SK-N-SH (cell line): ENCODE measurements at regions not wholly inside any gene's neighbourhood (a gene's known extent, or its start where the extent isn't known, plus 50 kb on each side); places are given as distances from the start of the nearest gene placed in this dataset.

Experiments used
- CHD2 ChIP-seq: fragments of 150-350 bp; IDR thresholded peaks from 2 replicates; pipeline ENCODE4 v1.6.1; 2018; ENCODE audit warnings: low read length; ENCODE audit not compliant: partially characterized antibody
- CTCF ChIP-seq: fragments of 200-600 bp; sonication (generic); IDR thresholded peaks from 2 replicates; pipeline ENCODE4 v1.6.1; 2017; ENCODE audit warnings: antibody characterized with exemption, mild to moderate bottlenecking, moderate library complexity
- EZH2phosphoT487 ChIP-seq: fragments of 200-600 bp; sonication (generic); IDR thresholded peaks from 2 replicates; pipeline ENCODE4 v1.6.1; 2017; ENCODE audit warnings: low read depth, mixed run types, mild to moderate bottlenecking, antibody characterized with exemption, moderate library complexity, borderline replicate concordance
- FOXM1 ChIP-seq: IDR thresholded peaks from 2 replicates; pipeline ENCODE4 v1.4.0; 2012; ENCODE audit warnings: low read depth, mild to moderate bottlenecking
- JUND ChIP-seq: IDR thresholded peaks from 2 replicates; pipeline ENCODE4 v1.4.0; 2012
- MAX ChIP-seq: IDR thresholded peaks from 2 replicates; pipeline ENCODE4 v1.4.0; 2012; ENCODE audit warnings: low read depth
- MXI1 ChIP-seq: IDR thresholded peaks from 2 replicates; pipeline ENCODE4 v1.6.1; 2012; ENCODE audit warnings: mild to moderate bottlenecking, low read depth, low read length, improper control_type of control experiment
- NFIC ChIP-seq: IDR thresholded peaks from 2 replicates; pipeline ENCODE4 v1.4.0; 2012; ENCODE audit warnings: borderline replicate concordance
- POLR2AphosphoS5 ChIP-seq: IDR thresholded peaks from 2 replicates; pipeline ENCODE4 v1.6.1; 2012; ENCODE audit warnings: low read depth, low read length
- RAD21 ChIP-seq: IDR thresholded peaks from 2 replicates; pipeline ENCODE4 v1.6.1; 2012; ENCODE audit warnings: mild to moderate bottlenecking, low read length
- SMC3 ChIP-seq: IDR thresholded peaks from 2 replicates; pipeline ENCODE4 v1.6.1; 2012; ENCODE audit warnings: low read depth, low read length, improper control_type of control experiment

DNA sequence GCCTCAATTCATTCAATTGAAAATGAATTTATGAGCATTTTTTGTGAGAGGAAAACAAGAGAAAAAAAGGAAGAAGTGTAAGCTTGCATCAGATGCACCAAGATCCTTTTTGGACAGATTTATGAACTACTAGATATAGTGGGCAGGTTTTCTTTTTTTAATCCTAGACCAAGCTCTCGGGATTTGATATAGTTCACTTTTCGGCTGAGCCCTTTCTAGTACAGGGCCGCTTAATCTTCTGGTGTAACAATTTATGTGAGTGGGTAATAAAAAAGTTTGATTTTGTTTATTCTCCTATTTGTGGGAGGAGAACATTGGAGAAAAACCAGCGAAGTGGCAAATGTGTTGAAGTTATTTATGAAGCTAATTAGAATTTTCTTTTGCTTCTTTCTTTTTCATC lies 538.0 kb downstream of the UTRN start:
- no peak for TF ChIP-seq CHD2
- TF ChIP-seq FOXM1, result no peak
- no peak for TF ChIP-seq RAD21
- TF ChIP-seq EZH2phosphoT487, result no peak
- TF ChIP-seq MAX, result no peak
- no peak for TF ChIP-seq CTCF
- no peak for TF ChIP-seq MXI1
- TF ChIP-seq JUND, result no peak
- no peak for TF ChIP-seq NFIC
- no peak for TF ChIP-seq SMC3
- TF ChIP-seq POLR2AphosphoS5, result no peak
